ENCODE measurements at regions not wholly inside any gene's neighbourhood (a gene's known extent, or its start where the extent isn't known, plus 50 kb on each side); places are given as distances from the start of the nearest gene placed in this dataset.

DNA sequence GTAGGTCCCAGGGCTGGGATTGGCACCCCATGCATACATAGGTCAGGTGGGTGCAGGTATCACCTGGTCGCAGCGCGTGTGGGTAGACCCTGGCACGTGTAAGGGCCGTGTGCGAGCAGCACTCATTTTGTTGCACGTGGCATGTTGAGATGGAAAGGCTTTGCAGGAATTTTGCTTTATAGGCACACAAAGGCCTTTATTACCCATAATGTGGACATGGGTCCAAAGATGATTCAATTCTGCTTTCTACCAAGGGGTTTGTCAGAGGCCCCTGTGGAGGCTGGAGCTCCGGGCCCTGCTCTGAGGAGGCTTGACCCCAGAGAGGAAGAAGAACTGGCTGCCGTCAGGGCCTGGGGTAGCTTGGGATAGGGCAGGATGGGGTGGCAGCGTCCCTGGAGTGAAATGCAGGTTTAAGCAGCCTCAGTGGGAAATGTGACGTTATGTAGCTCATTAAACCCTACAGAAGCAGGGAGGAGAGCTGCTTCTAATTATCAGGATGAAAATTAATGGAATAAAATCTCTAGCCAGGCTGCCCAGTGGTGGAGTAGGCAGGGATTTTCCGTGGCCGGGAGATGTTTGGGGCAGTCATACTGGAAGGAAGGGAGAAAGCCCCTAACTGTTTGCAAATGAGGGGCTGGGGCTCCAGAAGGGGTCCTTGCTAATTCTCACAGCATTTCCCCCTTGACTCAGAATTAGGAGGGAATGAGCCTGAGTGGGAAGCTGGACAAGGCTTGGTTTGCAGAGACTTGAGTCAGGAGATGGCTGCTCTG, 103.3 kb upstream of the PITX1 start:
- Histone ChIP-seq H3K4me3 (ENCODE audit: low read depth, low read length) (no peak overlapping the region), H3K36me3 (ENCODE audit: control insufficient read depth, insufficient read depth, low read length) (no peaks in the 10 kb centered on the region), H3K27me3 (ENCODE audit: control insufficient read depth, insufficient read depth, low read length) (peaks cover 6% of the 10 kb centered on the region)
- DNase-seq (ENCODE audit: low read depth) = no peak
- TF ChIP-seq, protein P1, sequence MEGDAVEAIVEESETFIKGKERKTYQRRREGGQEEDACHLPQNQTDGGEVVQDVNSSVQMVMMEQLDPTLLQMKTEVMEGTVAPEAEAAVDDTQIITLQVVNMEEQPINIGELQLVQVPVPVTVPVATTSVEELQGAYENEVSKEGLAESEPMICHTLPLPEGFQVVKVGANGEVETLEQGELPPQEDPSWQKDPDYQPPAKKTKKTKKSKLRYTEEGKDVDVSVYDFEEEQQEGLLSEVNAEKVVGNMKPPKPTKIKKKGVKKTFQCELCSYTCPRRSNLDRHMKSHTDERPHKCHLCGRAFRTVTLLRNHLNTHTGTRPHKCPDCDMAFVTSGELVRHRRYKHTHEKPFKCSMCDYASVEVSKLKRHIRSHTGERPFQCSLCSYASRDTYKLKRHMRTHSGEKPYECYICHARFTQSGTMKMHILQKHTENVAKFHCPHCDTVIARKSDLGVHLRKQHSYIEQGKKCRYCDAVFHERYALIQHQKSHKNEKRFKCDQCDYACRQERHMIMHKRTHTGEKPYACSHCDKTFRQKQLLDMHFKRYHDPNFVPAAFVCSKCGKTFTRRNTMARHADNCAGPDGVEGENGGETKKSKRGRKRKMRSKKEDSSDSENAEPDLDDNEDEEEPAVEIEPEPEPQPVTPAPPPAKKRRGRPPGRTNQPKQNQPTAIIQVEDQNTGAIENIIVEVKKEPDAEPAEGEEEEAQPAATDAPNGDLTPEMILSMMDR (IDR thresholded peaks at IDR 0.05; ENCODE audit: insufficient read depth, low read length, poor library complexity, severe bottlenecking) = no peak

DNA sequence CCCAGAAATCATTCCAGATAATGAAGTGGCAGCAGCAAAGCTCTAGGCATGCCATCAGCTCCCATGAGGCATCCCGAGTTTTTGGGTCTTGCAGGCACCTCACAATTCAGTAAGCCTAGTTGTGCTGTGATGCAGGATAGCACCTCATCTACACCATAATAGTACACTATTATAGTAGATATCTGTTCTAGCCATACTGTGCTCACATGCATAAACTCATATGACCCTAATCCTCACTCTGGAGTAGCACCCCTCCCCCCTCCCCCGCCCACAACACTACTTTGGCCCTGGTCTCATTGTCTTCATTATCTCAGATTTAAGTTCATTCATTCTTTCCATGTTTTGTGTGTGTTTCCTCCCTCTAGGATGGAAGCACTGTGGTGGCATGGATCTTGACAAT, 102.5 kb upstream of the PITX1 start:
- Histone ChIP-seq H3K27me3 (ENCODE audit: control insufficient read depth, insufficient read depth, low read length) (peaks cover 6% of the 10 kb centered on the region), H3K36me3 (ENCODE audit: control insufficient read depth, insufficient read depth, low read length) (no peaks in the 10 kb centered on the region), H3K4me3 (ENCODE audit: low read depth, low read length) (no peak overlapping the region)
- TF ChIP-seq, protein P1 (IDR thresholded peaks at IDR 0.05; ENCODE audit: insufficient read depth, low read length, poor library complexity, severe bottlenecking) = no peak
- DNase-seq (ENCODE audit: low read depth) = no peak

DNA sequence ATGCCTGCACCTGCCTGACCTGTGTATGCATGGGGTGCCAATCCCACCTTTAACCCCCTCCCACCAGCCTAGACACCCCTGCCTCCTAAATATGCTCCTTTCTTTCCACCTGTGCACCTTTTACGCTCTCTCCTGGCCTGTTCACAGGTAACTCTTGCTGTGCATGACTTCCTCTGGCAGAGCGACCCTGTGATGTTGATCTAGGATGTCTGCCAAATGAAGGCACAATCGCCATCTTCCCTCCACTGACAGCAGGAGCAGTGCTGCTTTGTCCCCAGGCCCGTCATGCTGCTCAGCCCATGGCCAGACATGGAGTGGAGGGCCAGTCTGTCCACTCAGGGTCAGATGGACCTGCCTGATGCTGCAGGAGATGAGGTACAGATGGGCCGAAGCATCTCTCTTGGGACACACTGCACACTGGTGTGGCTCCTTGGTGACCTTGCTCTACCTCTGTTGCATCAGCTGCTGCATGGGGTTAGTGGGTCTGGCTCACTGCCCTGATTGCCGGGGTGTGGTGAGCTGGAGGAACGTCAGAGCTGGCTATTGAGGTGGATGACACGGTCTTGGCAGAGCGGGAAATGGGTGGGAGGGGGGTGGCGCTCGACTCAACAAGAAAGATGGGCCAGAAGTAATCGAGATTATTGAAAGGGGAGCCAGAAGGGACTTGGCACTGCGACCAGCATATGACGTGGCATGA, 101.7 kb upstream of the PITX1 start:
- Histone ChIP-seq H3K4me3 (ENCODE audit: low read depth, low read length) (no peak overlapping the region), H3K27me3 (ENCODE audit: control insufficient read depth, insufficient read depth, low read length) (peaks cover 9% of the 10 kb centered on the region), H3K36me3 (ENCODE audit: control insufficient read depth, insufficient read depth, low read length) (no peaks in the 10 kb centered on the region)
- TF ChIP-seq, protein P1 (IDR thresholded peaks at IDR 0.05; ENCODE audit: insufficient read depth, low read length, poor library complexity, severe bottlenecking) = no peak
- DNase-seq (ENCODE audit: low read depth) = no peak

DNA sequence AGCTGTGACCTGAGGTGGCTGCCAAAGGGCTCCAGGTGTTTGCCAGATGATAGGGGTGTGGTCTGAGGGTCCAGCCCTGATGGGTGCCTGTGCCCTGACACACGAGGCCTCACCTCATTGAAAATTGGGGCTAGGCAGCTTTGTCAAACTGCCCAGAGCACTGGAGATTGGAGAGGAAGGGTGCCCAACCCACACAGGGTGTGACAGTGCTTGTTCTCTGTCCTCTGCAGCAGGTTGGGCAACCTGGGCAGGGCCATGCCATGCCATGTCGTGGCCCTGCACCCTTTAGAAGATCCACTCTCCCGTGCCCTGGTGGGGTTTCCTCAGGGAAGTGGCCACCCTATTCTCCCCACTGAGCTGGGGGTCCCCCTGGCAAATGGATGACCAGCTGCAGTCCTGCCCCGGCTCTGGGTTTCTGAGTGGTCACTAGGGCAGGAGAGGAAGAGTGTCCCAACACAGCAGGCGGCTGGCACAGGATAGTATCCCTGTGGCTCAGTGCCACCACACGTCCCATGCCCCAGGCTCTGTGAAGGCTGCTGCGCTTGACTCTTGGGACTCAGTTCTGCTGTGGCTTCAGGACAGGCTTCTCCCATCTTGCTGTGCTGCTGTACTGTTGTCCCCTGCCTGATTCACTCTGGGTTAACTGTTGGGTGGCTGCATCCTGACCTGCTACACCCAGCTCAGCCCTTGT, 100.8 kb upstream of the PITX1 start:
- DNase-seq (ENCODE audit: low read depth) = no peak
- Histone ChIP-seq H3K27me3 (ENCODE audit: control insufficient read depth, insufficient read depth, low read length) (peaks cover 14% of the 10 kb centered on the region), H3K4me3 (ENCODE audit: low read depth, low read length) (no peak overlapping the region), H3K36me3 (ENCODE audit: control insufficient read depth, insufficient read depth, low read length) (no peaks in the 10 kb centered on the region)
- TF ChIP-seq, protein P1 (IDR thresholded peaks at IDR 0.05; ENCODE audit: insufficient read depth, low read length, poor library complexity, severe bottlenecking) = no peak

DNA sequence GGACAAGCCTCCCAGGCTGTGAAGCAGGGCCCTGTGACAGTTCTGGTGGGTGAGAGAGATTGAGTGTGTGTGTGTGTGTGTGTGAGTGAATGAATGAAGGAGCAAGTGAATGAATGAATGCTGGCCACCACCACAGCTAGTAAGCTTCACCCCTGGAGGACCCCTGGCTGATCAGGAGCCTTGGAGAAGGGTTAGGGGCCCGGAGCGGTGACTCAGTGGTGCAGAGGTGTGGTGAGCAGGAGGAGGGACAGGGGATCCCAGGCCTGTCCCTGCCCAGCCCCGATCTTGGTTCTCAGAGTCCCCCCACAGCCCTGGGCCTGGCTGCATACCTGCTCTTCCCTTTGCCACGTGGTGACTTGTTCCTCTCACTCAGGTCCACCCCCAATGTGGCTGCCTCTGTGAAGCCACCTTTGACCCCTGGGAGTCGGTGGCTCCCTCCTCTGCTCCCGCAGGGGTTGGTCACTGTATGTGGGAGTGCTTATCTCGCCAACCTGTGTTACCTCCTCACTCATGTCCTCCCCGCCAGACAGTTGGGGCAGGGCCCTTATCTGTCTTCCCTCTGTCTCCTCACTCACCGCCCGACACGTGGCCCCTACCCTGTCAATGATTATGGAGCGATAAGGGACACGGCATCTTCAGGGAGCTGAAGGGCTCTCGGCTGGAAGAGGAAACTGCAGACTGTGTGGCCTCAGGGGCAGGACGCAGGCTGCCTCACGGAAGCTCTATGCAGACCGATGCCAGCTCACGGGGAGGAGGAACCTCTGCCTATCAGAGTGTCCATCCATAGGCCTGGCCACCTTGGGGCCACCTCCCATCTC, 99.9 kb upstream of the PITX1 start:
- Histone ChIP-seq H3K4me3 (ENCODE audit: low read depth, low read length) (no peak overlapping the region), H3K36me3 (ENCODE audit: control insufficient read depth, insufficient read depth, low read length) (no peaks in the 10 kb centered on the region), H3K27me3 (ENCODE audit: control insufficient read depth, insufficient read depth, low read length) (peaks cover 20% of the 10 kb centered on the region)
- TF ChIP-seq, protein P1 (IDR thresholded peaks at IDR 0.05; ENCODE audit: insufficient read depth, low read length, poor library complexity, severe bottlenecking) = no peak
- no peak for DNase-seq (ENCODE audit: low read depth)
